Testis (tissue), 2 donors: ENCODE measurements at regions not wholly inside any gene's neighbourhood (a gene's known extent, or its start where the extent isn't known, plus 50 kb on each side); places are given as distances from the start of the nearest gene placed in this dataset.

Experiments used
- DNase-seq: peaks from one replicate; pipeline ENCODE4 v3.0.0-alpha.2; 2019
- H3K27ac ChIP-seq, 2 donors: fragments of 200-600 bp; sonication (generic); one replicate each; pipeline ENCODE4 v1.5.1; 2019
- H3K27me3 ChIP-seq: fragments of 200-600 bp; sonication (generic); one replicate; pipeline ENCODE4 v1.5.1; 2019
- H3K36me3 ChIP-seq: fragments of 200-600 bp; sonication (generic); one replicate; pipeline ENCODE4 v1.5.1; 2017; ENCODE audit warnings: low read depth; ENCODE audit errors: missing control alignments
- H3K4me1 ChIP-seq: fragments of 200-600 bp; sonication (generic); one replicate; pipeline ENCODE4 v1.5.1; 2019
- H3K4me3 ChIP-seq, 2 donors: fragments of 200-600 bp; sonication (generic); one replicate each; pipeline ENCODE4 v1.5.1; 2017 to 2019
- H3K9me3 ChIP-seq: fragments of 200-600 bp; sonication (generic); one replicate; pipeline ENCODE4 v1.5.1; 2017
- POLR2A ChIP-seq: fragments of 450-650 bp; IDR thresholded peaks from one replicate; pipeline ENCODE4 v1.6.1; 2017; ENCODE audit warnings: antibody characterized with exemption, mild to moderate bottlenecking, moderate library complexity
- WGBS, 2 donors: methylation state at CpG; one replicate each; pipeline ENCODE4 v1.1.5; 2018; 5-methylcytosine and 5-hydroxymethylcytosine counted together
- intact Hi-C: fragments of 100-400 bp; cut with DNase I; formaldehyde crosslinking; loops from one replicate; pipeline ENCODE4 v1.15.1; 2023; ENCODE audit warnings: low total_unique reads
- TF ChIP-seq, protein P1 (sequence below), 3 experiments: fragments of 450-650 bp in 2 of 3; fragments of 200-600 bp in 1 of 3; sonication (generic) in 1 of 3; IDR thresholded peaks; one replicate each; pipeline ENCODE4 v1.5.1; 2016 to 2019; ENCODE audit warnings: antibody characterized with exemption in 3 of 3, mild to moderate bottlenecking in 2 of 3, moderate library complexity in 1 of 3

DNA sequence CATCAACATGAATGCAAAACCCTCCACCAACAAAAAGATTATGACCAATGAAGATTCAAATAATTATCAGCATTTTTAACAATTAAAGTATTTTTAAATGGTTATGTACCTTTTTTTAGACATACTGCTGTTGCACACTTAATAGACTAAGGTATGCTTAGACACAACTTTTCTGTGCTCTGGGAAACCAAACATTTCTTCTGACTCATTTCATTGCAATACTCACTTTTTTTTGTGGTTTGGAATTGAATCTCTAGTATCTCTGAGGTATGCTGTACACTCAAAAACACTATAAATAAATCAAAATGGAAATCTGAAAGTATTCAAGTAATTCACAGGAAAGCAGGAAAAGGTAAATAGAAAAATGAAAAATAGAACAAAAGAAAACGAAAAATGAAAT is 247.9 kb upstream of the POU3F3 start:
- no peak for DNase-seq
- intact Hi-C loops = no loop called here
- H3K27ac ChIP-seq = no peak overlapping the region
- no peak overlapping the region for H3K4me3 ChIP-seq
- TF ChIP-seq, protein P1, sequence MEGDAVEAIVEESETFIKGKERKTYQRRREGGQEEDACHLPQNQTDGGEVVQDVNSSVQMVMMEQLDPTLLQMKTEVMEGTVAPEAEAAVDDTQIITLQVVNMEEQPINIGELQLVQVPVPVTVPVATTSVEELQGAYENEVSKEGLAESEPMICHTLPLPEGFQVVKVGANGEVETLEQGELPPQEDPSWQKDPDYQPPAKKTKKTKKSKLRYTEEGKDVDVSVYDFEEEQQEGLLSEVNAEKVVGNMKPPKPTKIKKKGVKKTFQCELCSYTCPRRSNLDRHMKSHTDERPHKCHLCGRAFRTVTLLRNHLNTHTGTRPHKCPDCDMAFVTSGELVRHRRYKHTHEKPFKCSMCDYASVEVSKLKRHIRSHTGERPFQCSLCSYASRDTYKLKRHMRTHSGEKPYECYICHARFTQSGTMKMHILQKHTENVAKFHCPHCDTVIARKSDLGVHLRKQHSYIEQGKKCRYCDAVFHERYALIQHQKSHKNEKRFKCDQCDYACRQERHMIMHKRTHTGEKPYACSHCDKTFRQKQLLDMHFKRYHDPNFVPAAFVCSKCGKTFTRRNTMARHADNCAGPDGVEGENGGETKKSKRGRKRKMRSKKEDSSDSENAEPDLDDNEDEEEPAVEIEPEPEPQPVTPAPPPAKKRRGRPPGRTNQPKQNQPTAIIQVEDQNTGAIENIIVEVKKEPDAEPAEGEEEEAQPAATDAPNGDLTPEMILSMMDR (IDR thresholded peaks at IDR 0.05) = no peak
- TF ChIP-seq POLR2A = no peak
- WGBS, 2 donors = 83 to 90% methylated on average over 1 of the region's 1 CpG
- H3K36me3 ChIP-seq = no peaks in the 10 kb centered on the region
- H3K9me3 ChIP-seq = no peaks in the 10 kb centered on the region
- H3K4me1 ChIP-seq = no peaks in the 10 kb centered on the region
- H3K27me3 ChIP-seq = no peaks in the 10 kb centered on the region

DNA sequence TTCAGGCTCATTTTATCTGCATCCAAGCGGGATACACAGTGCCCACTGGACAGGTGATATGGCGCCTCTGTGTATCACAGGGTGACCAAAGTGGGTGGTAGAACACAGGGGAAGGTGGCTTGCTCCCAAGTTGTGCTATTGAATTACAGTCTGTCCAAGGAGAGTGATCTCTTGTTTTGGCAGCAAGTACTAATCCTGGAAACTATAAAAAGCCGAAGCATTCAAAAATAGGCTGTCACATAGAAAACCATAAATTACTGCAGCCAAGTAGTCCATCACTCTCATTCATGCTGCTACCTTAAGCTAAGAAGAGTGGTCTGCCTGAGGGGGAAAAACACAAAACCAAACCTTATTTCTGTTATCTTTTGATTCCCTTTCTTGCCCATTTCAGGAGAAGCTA is 237.1 kb upstream of the POU3F3 start:
- H3K9me3 ChIP-seq = no peaks in the 10 kb centered on the region
- WGBS, 2 donors = 90 to 92% methylated on average over 3 of the region's 3 CpGs
- no peak for DNase-seq
- H3K36me3 ChIP-seq = no peaks in the 10 kb centered on the region
- no peaks in the 10 kb centered on the region for H3K27me3 ChIP-seq
- no peaks in the 10 kb centered on the region for H3K4me1 ChIP-seq
- intact Hi-C loops = no loop called here
- TF ChIP-seq POLR2A = no peak
- TF ChIP-seq, protein P1 (IDR thresholded peaks at IDR 0.05) = no peak
- H3K27ac ChIP-seq = no peak overlapping the region
- no peak overlapping the region for H3K4me3 ChIP-seq

DNA sequence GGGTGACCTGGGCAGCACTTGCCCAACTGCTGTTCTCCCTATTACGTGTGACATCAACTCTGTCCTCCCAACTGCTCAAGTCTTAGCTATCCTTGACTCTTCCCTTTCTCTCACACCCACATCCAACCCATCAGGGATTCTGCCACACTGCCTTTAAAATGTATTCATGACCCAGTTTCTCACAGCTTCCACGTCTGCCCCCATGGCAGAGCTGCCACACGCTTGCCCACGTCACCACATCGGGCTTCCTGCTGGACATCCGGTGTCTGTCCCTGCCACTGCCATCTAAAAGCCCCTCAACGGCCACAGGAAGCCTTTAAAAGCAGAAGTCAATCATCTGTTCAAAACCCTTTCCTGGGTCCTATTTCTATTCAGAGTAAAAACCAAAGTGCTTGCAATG is 233.1 kb upstream of the POU3F3 start:
- H3K27me3 ChIP-seq = no peaks in the 10 kb centered on the region
- DNase-seq = no peak
- H3K36me3 ChIP-seq = no peaks in the 10 kb centered on the region
- 74 to 87% methylated on average over 7 of the region's 7 CpGs for WGBS, 2 donors
- intact Hi-C loops = no loop called here
- no peak overlapping the region for H3K4me3 ChIP-seq
- H3K9me3 ChIP-seq = no peaks in the 10 kb centered on the region
- no peak overlapping the region for H3K27ac ChIP-seq
- no peak for TF ChIP-seq POLR2A
- H3K4me1 ChIP-seq = no peaks in the 10 kb centered on the region

DNA sequence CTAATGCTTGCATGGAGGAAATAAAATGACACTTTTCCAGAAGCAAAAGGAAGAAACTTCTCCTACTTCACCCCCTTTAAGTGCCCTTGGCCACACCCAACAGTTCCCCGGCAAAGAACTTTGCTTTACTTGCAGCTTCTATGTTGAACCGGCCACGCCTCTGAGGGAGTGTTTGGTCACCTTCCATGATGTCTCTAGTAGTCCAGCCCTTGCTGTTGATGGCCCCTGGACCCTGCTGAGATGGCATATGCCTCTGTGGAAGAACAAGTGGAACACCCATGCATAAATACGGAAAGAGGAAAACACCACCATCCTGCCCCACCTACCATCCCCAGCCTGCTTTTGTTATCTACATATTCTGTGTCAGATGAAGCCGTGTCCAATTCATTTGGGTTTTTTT is 218.3 kb upstream of the POU3F3 start:
- 91 to 95% methylated on average over 5 of the region's 5 CpGs for WGBS, 2 donors
- TF ChIP-seq, protein P1 (IDR thresholded peaks at IDR 0.05) = no peak
- TF ChIP-seq POLR2A = no peak
- intact Hi-C loops = no loop called here
- Histone ChIP-seq H3K9me3 (no peaks in the 10 kb centered on the region), H3K27me3 (no peaks in the 10 kb centered on the region), H3K4me3 (no peak overlapping the region), H3K4me1 (no peaks in the 10 kb centered on the region), H3K27ac (no peak overlapping the region), H3K36me3 (no peaks in the 10 kb centered on the region)
- no peak for DNase-seq

DNA sequence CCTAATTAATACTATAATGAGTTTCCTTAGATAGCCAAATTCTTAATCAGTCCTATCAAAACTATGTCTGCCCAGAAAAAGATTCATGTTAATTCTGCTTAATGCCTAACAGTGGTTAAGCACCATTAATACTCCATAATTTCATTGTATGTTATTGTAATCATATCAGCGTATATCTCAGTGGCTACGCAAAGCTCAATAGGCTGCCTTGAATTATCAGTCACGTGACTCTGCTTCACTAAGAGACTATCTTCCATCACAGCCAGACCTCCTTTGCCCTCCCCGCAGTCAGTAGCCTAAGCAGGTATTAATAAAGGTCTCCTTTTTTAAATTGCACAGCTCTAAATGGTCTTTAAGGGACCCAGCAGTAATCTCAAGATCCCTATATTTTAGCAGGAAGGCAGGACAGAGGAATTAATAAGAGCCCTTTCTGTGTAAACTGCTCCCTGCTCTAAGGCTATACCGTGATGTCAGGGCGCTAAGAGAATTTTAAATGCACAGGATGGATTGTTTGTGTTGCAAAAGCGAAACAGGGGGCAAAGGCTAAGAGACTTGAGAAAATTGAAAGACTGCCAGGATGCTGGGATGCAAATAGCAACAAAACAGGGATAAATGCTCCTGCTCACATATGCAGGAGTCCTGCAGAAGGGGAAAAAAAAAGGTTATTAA is 215.6 kb upstream of the POU3F3 start:
- WGBS, 2 donors = 52 to 60% methylated on average over 7 of the region's 7 CpGs
- Histone ChIP-seq H3K4me3 (no peak overlapping the region), H3K27ac (no peak overlapping the region), H3K27me3 (no peaks in the 10 kb centered on the region), H3K9me3 (no peaks in the 10 kb centered on the region), H3K4me1 (no peaks in the 10 kb centered on the region), H3K36me3 (no peaks in the 10 kb centered on the region)
- no peak for DNase-seq
- no peak for TF ChIP-seq POLR2A
- TF ChIP-seq, protein P1 (IDR thresholded peaks at IDR 0.05) = no peak
- intact Hi-C loops = no loop called here
